ENCODE measurements at regions not wholly inside any gene's neighbourhood (a gene's known extent, or its start where the extent isn't known, plus 50 kb on each side); places are given as distances from the start of the nearest gene placed in this dataset.

DNA sequence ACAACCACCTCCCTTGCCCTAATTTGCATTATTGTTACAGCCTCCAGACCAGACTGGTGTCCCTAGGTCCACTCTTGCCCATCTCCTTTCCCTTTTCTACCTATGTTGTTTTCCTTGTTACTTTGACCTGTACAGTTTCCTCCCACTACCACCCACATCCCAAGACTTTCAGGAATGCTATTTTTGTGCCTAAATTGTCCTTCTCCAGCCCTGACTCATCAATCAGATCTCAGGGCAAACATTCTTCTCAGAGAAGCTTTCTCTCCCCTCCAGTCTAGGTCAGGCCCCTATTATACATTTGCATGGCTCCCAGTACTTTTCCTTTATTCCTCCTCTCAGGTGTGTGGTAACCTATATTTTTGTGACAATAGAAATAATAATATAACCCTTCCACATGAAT, 241.5 kb downstream of the IGSF11 start:
- POLR2A ChIA-PET = no interaction called here
- CTCF ChIA-PET = no interaction called here
- DNase-seq (ENCODE audit: extremely low spot score) = no peak
- TF ChIP-seq, protein P1, sequence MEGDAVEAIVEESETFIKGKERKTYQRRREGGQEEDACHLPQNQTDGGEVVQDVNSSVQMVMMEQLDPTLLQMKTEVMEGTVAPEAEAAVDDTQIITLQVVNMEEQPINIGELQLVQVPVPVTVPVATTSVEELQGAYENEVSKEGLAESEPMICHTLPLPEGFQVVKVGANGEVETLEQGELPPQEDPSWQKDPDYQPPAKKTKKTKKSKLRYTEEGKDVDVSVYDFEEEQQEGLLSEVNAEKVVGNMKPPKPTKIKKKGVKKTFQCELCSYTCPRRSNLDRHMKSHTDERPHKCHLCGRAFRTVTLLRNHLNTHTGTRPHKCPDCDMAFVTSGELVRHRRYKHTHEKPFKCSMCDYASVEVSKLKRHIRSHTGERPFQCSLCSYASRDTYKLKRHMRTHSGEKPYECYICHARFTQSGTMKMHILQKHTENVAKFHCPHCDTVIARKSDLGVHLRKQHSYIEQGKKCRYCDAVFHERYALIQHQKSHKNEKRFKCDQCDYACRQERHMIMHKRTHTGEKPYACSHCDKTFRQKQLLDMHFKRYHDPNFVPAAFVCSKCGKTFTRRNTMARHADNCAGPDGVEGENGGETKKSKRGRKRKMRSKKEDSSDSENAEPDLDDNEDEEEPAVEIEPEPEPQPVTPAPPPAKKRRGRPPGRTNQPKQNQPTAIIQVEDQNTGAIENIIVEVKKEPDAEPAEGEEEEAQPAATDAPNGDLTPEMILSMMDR (IDR thresholded peaks at IDR 0.05; ENCODE audit: control extremely low read depth, extremely low read depth, low read depth, missing control alignments) = no peak

DNA sequence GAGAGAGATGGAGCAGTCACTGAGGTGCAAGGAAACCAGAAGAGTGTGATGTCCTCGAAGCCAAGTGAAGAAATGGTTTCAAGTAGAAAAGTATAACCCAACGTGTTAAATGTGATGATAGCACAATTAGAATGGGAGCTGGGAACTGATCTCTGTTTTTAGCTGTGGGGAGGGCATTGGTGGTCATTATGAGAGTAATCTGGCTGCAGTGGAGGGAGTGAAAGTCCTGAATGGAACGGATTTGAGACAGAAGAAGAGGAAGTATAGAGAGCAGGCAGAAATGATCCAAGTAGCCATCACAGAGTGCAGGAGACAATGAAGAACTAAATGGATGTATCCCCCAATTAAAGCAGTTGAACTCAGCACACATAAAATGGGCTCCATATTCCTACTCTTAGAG, 235.3 kb downstream of the IGSF11 start:
- TF ChIP-seq, protein P1 (IDR thresholded peaks at IDR 0.05; ENCODE audit: control extremely low read depth, extremely low read depth, low read depth, missing control alignments) = no peak
- ChIA-PET POLR2A (no interaction called here), CTCF (interaction anchor here (1.0 to 1.8 kb wide), 4 partner anchors 9 to 34 kb away, joined by 4 read pairs; no protein-coding TSS in a partner anchor)
- DNase-seq (ENCODE audit: extremely low spot score) = no peak

DNA sequence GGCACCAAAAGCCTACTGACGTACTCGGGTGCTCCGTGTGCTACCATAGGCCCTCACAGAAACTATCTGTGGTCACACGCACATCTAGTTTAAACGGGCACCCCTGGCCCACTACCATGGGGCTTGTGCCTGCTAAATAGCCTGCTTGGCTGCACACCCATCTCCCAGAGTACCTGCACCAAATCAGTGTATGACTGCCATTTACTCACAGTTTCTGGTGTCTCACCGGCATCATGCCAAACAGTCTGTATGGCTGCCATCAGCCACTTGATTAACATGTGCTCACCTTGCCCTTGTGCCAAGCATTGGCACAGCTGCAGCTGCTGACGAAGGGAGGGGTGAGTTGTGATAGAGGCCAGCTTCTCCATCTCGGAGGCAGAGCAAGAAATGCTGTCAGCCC, 232.7 kb downstream of the IGSF11 start:
- ChIA-PET CTCF (no interaction called here), POLR2A (interaction anchor here (0.6 kb wide), 1 partner anchor 153 kb away, joined by 3 read pairs; no protein-coding TSS in a partner anchor)
- TF ChIP-seq, protein P1 (IDR thresholded peaks at IDR 0.05; ENCODE audit: control extremely low read depth, extremely low read depth, low read depth, missing control alignments) = no peak
- no peak for DNase-seq (ENCODE audit: extremely low spot score)

DNA sequence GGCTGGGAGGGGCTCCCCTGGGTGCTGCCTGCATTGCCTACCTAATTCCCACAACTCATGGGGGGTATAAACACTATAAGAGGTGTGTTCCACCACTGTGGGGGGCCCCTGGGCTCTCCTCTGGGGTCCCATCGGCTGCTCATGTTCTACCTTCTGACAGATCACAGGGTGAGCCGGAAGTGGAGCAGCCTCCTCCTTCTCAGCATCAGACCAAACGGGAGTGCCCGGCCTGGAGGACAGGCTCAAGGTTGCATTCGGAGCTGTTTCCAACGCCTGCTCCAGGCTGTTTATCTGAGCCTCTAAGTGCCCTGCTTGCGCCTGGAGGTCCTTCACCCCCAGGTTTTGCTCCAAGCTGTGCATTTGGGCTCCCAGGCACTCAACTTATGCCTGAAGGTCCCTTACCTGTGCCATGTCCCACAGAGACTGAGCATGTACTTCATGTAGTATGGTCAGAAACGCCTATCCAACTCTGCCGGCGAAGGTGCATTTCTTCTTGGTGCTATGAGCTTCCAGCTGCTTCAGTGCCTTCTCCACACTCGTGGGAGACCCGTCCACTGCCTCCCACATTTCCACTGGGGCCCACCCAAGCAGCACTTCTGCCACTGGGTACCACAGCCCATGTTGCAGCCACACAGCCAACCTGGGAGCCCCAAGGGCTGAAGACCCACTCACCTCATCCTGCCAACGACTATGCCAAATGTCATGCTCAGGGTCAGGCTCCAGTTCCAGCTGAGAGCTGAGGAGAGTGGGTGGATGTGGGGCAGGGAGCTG, 232.1 kb downstream of the IGSF11 start:
- CTCF ChIA-PET = interaction anchor here (1.3 kb wide), 1 partner anchor 20 kb away, joined by 4 read pairs; no protein-coding TSS in a partner anchor
- no peak for DNase-seq (ENCODE audit: extremely low spot score)
- POLR2A ChIA-PET = interaction anchor here (0.6 kb wide), 1 partner anchor 153 kb away, joined by 3 read pairs; no protein-coding TSS in a partner anchor
- TF ChIP-seq, protein P1 (IDR thresholded peaks at IDR 0.05; ENCODE audit: control extremely low read depth, extremely low read depth, low read depth, missing control alignments) = no peak

DNA sequence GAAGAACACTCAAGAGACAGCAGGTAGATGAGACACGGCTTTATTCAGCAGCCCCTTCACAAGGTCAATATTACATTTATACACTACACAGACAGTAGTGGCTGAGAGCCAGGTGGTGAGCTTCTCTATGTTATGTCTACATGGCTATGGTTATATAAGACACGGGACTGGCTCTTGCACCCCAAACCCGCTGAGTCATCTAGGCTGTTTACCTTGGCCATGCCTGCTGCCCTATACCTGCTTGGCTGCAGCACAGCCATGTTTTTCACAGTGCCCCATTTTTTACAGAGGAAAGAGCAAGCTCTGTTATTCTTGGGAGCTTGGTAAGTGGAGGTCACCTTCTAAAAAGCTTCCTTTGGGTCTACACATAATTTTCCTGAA, 231.6 kb downstream of the IGSF11 start:
- ChIA-PET POLR2A (no interaction called here), CTCF (interaction anchor here (1.3 kb wide), 1 partner anchor 20 kb away, joined by 4 read pairs; no protein-coding TSS in a partner anchor)
- TF ChIP-seq, protein P1 (IDR thresholded peaks at IDR 0.05; ENCODE audit: control extremely low read depth, extremely low read depth, low read depth, missing control alignments) = no peak
- DNase-seq (ENCODE audit: extremely low spot score) = no peak

DNA sequence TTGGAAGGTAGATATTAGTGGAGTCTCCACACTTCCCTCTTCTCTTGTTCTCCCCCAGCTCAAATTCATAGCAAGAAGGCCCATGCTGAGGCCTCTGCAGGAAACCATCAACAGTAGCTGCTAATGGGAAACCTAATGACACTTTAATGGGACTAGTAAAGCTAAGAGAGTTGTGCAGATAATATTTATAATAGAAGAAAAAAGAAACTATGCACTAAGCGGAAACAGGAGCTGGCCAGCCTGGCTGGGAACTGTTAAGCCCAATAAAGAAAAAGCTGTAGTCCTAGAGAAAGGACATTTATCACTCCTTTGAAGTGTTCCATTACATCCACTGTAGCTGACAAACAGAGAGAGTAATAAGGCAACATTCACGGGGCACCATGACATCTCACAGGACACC, 229.6 kb downstream of the IGSF11 start:
- ChIA-PET CTCF (interaction anchor here (1.2 to 2.1 kb wide), 7 partner anchors 8 to 39 kb away, joined by 3 to 8 read pairs (median 4); no protein-coding TSS in a partner anchor), POLR2A (no interaction called here)
- TF ChIP-seq, protein P1 (IDR thresholded peaks at IDR 0.05; ENCODE audit: control extremely low read depth, extremely low read depth, low read depth, missing control alignments) = no peak
- no peak for DNase-seq (ENCODE audit: extremely low spot score)
